IMR-90 (cell line): ENCODE measurements at regions not wholly inside any gene's neighbourhood (a gene's known extent, or its start where the extent isn't known, plus 50 kb on each side); places are given as distances from the start of the nearest gene placed in this dataset.

Source experiments
- ATAC-seq: fragments of 200-7000 bp; cut with Tn5 transposase; 2 replicates; pipeline ENCODE4 v1.9.1; 2020; ENCODE audit warnings: low read depth, mild to moderate bottlenecking, moderate library complexity
- BruUV-seq: library from RNA; stranded (reverse); fragments of 400-500 nt; replicated peaks from 2 replicates; lab custom pipeline; 2021; lab: Mats Ljungman, UMichigan
- CTCF ChIA-PET: fragments of 300-600 bp; formaldehyde crosslinking; extraction: SDS; loops from one replicate; lab custom pipeline; 2021; ENCODE audit warnings: antibody characterized with exemption; lab: Yijun Ruan, JAX
- POLR2A ChIA-PET: fragments of 300-600 bp; sonication (Branson Sonifier 250); formaldehyde crosslinking; loops from one replicate; lab custom pipeline; 2022; ENCODE audit warnings: antibody characterized with exemption; ENCODE audit not compliant: unreplicated experiment; lab: Charles Lee
- DNase-seq: peaks from one replicate; pipeline ENCODE4 v3.0.0; 2013
- H2AFZ ChIP-seq: replicated peaks from 2 replicates; pipeline ENCODE3; 2013; ENCODE audit warnings: low read length, mild to moderate bottlenecking; ENCODE audit not compliant: poor library complexity
- H2AK5ac ChIP-seq: 2 replicates; pipeline ENCODE4 v1.6.1; 2013; ENCODE audit warnings: low read depth, low read length, inconsistent platforms
- H2AK9ac ChIP-seq: replicated peaks from 2 replicates; pipeline ENCODE3; 2013; ENCODE audit warnings: mild to moderate bottlenecking, low read depth, low read length, moderate library complexity; ENCODE audit not compliant: poor library complexity
- H2BK120ac ChIP-seq: 2 replicates; pipeline ENCODE4 v1.6.1; 2013; ENCODE audit warnings: low read depth, low read length, inconsistent platforms
- H2BK15ac ChIP-seq: 3 replicates; pipeline ENCODE4 v1.6.1; 2013; ENCODE audit warnings: low read depth, low read length, inconsistent platforms
- H2BK20ac ChIP-seq: 2 replicates; pipeline ENCODE4 v1.6.1; 2013; ENCODE audit warnings: low read depth, mild to moderate bottlenecking, inconsistent platforms, low read length, moderate library complexity
- H2BK5ac ChIP-seq: 2 replicates; pipeline ENCODE4 v1.6.1; 2013; ENCODE audit warnings: mild to moderate bottlenecking, low read depth, low read length, inconsistent platforms; ENCODE audit not compliant: poor library complexity, severe bottlenecking
- H3K14ac ChIP-seq: replicated peaks from 2 replicates; pipeline ENCODE4 v1.6.1; 2013; ENCODE audit warnings: low read depth, low read length, inconsistent platforms
- H3K18ac ChIP-seq: 2 replicates; pipeline ENCODE4 v1.6.1; 2013; ENCODE audit warnings: low read depth, low read length, control low read depth
- H3K23ac ChIP-seq: 2 replicates; pipeline ENCODE4 v1.6.1; 2013; ENCODE audit warnings: low read depth, low read length, inconsistent platforms
- H3K27ac ChIP-seq: 2 replicates; pipeline ENCODE4 v1.5.1; 2013; ENCODE audit warnings: mild to moderate bottlenecking, control low read depth, low read length; ENCODE audit not compliant: insufficient read depth
- H3K27me3 ChIP-seq: 2 replicates; pipeline ENCODE4 v1.6.1; 2013; ENCODE audit warnings: low read length; ENCODE audit not compliant: control insufficient read depth, insufficient read depth
- H3K36me3 ChIP-seq: 2 replicates; pipeline ENCODE4 v1.6.1; 2013; ENCODE audit warnings: low read length, mixed read lengths; ENCODE audit not compliant: control insufficient read depth, insufficient read depth
- H3K4ac ChIP-seq: 2 replicates; pipeline ENCODE4 v1.6.1; 2013; ENCODE audit warnings: low read depth, low read length, inconsistent platforms
- H3K4me1 ChIP-seq: 2 replicates; pipeline ENCODE4 v1.6.1; 2013; ENCODE audit warnings: low read length, mixed read lengths; ENCODE audit not compliant: control insufficient read depth, insufficient read depth
- H3K4me2 ChIP-seq: 2 replicates; pipeline ENCODE4 v1.6.1; 2013; ENCODE audit warnings: low read depth, mild to moderate bottlenecking, control low read depth, low read length, moderate library complexity
- H3K4me3 ChIP-seq: 2 replicates; pipeline ENCODE4 v1.5.1; 2013; ENCODE audit warnings: low read depth, mild to moderate bottlenecking, control low read depth, low read length, moderate library complexity; ENCODE audit not compliant: insufficient read depth
- H3K56ac ChIP-seq: 2 replicates; pipeline ENCODE4 v1.6.1; 2013; ENCODE audit warnings: low read length, inconsistent platforms; ENCODE audit not compliant: insufficient read depth; ENCODE audit errors: extremely low read depth
- H3K79me1 ChIP-seq, 2 experiments: 2 replicates each; pipeline ENCODE4 v1.6.1; 2013; ENCODE audit warnings: low read length in 2 of 2, inconsistent platforms in 1 of 2, low read depth in 1 of 2
- H3K9ac ChIP-seq: 2 replicates; pipeline ENCODE4 v1.6.1; 2013; ENCODE audit warnings: low read depth, low read length, control low read depth
- H3K9me1 ChIP-seq: 2 replicates; pipeline ENCODE4 v1.6.1; 2013; ENCODE audit warnings: low read length, inconsistent platforms; ENCODE audit not compliant: insufficient read depth
- H3K9me3 ChIP-seq: 2 replicates; pipeline ENCODE4 v1.6.1; 2013; ENCODE audit warnings: low read length; ENCODE audit not compliant: control insufficient read depth, insufficient read depth
- H4K20me1 ChIP-seq: 2 replicates; pipeline ENCODE4 v1.6.1; 2013; ENCODE audit warnings: low read length, inconsistent platforms; ENCODE audit not compliant: insufficient read depth
- H4K5ac ChIP-seq: 2 replicates; pipeline ENCODE4 v1.6.1; 2013; ENCODE audit warnings: mild to moderate bottlenecking, low read depth, low read length, control low read depth
- H4K8ac ChIP-seq, 2 experiments: 2 replicates each; pipeline ENCODE4 v1.6.1; 2013; ENCODE audit warnings: low read depth in 2 of 2, low read length in 2 of 2, control low read depth in 1 of 2, inconsistent platforms in 1 of 2
- H4K91ac ChIP-seq: 2 replicates; pipeline ENCODE4 v1.6.1; 2013; ENCODE audit warnings: low read depth, low read length, inconsistent platforms; ENCODE audit not compliant: insufficient read depth
- BHLHE40 ChIP-seq: fragments of 150-350 bp; IDR thresholded peaks from 2 replicates; pipeline ENCODE4 v1.6.1; 2016; ENCODE audit warnings: mild to moderate bottlenecking, low read depth, low read length
- MAFK ChIP-seq: IDR thresholded peaks from 2 replicates; pipeline ENCODE4 v1.6.1; 2012; ENCODE audit warnings: low read depth, low read length, improper control_type of control experiment
- MAZ ChIP-seq: IDR thresholded peaks from 2 replicates; pipeline ENCODE4 v1.6.1; 2012; ENCODE audit warnings: low read depth, mild to moderate bottlenecking, low read length, improper control_type of control experiment, moderate library complexity, borderline replicate concordance
- MXI1 ChIP-seq: IDR thresholded peaks from 2 replicates; pipeline ENCODE4 v1.6.1; 2012; ENCODE audit warnings: low read depth, mild to moderate bottlenecking, low read length, moderate library complexity, borderline replicate concordance
- POLR2A ChIP-seq: IDR thresholded peaks from 2 replicates; pipeline ENCODE4 v1.6.1; 2012; ENCODE audit warnings: mild to moderate bottlenecking, low read depth, low read length
- RAD21 ChIP-seq: IDR thresholded peaks from 2 replicates; pipeline ENCODE4 v1.6.1; 2012; ENCODE audit warnings: low read length, improper control_type of control experiment
- WGBS, 2 experiments: methylation state at CpG; one replicate each; pipeline versions ENCODE4 v1.1.5 to v1.1.7; 2013; ENCODE audit warnings: missing lambda C conversion rate in 2 of 2; ENCODE audit not compliant: insufficient read length in 1 of 2; ENCODE audit errors: extremely low coverage in 2 of 2; 5-methylcytosine and 5-hydroxymethylcytosine counted together
- dilution Hi-C: fragments of 300-500 bp; cut with HindIII; formaldehyde crosslinking; loops from one replicate; pipeline ENCODE4 v1.14.3; 2018; ENCODE audit warnings: low sequenced_read_pairs; ENCODE audit not compliant: unreplicated experiment
- in situ Hi-C: fragments of 300-500 bp; cut with MboI; formaldehyde crosslinking; loops from 3 replicates; pipeline ENCODE4 v1.14.3; 2019; ENCODE audit warnings: low sequenced_read_pairs, inconsistent platforms, mixed read lengths
- intact Hi-C: fragments of 100-400 bp; cut with micrococcal nuclease; formaldehyde crosslinking; loops from 2 replicates; pipeline ENCODE4 v1.10.0; 2022
- TF ChIP-seq, protein P1 (sequence below): conservative IDR thresholded peaks from 2 replicates; pipeline ENCODE4 v1.5.1; 2012; ENCODE audit warnings: mild to moderate bottlenecking, low read depth, low read length, improper control_type of control experiment

DNA sequence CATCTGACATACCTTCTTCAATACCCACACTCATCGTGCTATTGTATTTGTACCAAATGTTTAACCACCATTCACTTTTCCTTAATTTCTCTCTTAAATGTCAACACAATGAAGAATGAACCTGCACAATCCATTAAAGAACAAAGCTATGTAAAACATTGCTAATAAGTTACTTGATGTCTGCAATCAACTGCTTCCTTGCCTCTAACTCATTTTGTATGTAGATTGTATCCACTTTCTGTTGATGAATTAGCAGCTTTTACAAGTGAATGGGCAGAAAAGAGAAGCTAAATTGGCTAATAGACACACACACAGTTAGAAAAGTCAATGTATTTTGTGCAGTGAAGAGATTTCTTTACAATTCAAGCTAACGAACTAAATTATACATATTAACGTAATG lies 212.5 kb upstream of the NDST3 start:
- no peak overlapping the region for H4K5ac ChIP-seq
- H2AK5ac ChIP-seq = no peak overlapping the region
- H2BK5ac ChIP-seq = no peak overlapping the region
- no peak overlapping the region for H2BK120ac ChIP-seq
- no peak for TF ChIP-seq MXI1
- TF ChIP-seq MAZ = no peak
- TF ChIP-seq POLR2A = no peak
- TF ChIP-seq BHLHE40 = no peak
- TF ChIP-seq MAFK = no peak
- TF ChIP-seq, protein P1, sequence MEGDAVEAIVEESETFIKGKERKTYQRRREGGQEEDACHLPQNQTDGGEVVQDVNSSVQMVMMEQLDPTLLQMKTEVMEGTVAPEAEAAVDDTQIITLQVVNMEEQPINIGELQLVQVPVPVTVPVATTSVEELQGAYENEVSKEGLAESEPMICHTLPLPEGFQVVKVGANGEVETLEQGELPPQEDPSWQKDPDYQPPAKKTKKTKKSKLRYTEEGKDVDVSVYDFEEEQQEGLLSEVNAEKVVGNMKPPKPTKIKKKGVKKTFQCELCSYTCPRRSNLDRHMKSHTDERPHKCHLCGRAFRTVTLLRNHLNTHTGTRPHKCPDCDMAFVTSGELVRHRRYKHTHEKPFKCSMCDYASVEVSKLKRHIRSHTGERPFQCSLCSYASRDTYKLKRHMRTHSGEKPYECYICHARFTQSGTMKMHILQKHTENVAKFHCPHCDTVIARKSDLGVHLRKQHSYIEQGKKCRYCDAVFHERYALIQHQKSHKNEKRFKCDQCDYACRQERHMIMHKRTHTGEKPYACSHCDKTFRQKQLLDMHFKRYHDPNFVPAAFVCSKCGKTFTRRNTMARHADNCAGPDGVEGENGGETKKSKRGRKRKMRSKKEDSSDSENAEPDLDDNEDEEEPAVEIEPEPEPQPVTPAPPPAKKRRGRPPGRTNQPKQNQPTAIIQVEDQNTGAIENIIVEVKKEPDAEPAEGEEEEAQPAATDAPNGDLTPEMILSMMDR = no peak
- TF ChIP-seq RAD21 = no peak
- intact Hi-C loops = no loop called here
- H3K4me2 ChIP-seq = no peak overlapping the region
- H4K91ac ChIP-seq = no peak overlapping the region
- ChIA-PET CTCF (no interaction called here), POLR2A (no interaction called here)
- H2BK15ac ChIP-seq = no peak overlapping the region
- H3K9me1 ChIP-seq = no peaks in the 10 kb centered on the region
- no peaks in the 10 kb centered on the region for H3K4me1 ChIP-seq
- BruUV-seq = no TSS peak
- ATAC-seq = no peak
- no peak overlapping the region for H4K8ac ChIP-seq
- no peak overlapping the region for H3K56ac ChIP-seq
- H2BK20ac ChIP-seq = no peak overlapping the region
- no peaks in the 10 kb centered on the region for H3K36me3 ChIP-seq
- no peak overlapping the region for H3K23ac ChIP-seq
- no peak overlapping the region for H2AK9ac ChIP-seq
- no peaks in the 10 kb centered on the region for H3K27me3 ChIP-seq
- no peaks in the 10 kb centered on the region for H3K79me1 ChIP-seq
- no peak overlapping the region for H3K18ac ChIP-seq
- WGBS, 2 experiments = 67% methylated on average over 1 of the region's 3 CpGs; no CpG with 5 or more reads in 1 of the 2 experiments
- no peaks in the 10 kb centered on the region for H4K20me1 ChIP-seq
- no peak overlapping the region for H3K4ac ChIP-seq
- dilution Hi-C loops = no loop called here
- H3K4me3 ChIP-seq = no peak overlapping the region
- no peak overlapping the region for H3K9ac ChIP-seq
- DNase-seq = no peak
- H2AFZ ChIP-seq = no peak overlapping the region
- H3K14ac ChIP-seq = no peak overlapping the region
- H3K27ac ChIP-seq = no peak overlapping the region
- in situ Hi-C loops = no loop called here
- H3K9me3 ChIP-seq = no peaks in the 10 kb centered on the region
